ENCODE measurements at regions not wholly inside any gene's neighbourhood (a gene's known extent, or its start where the extent isn't known, plus 50 kb on each side); places are given as distances from the start of the nearest gene placed in this dataset.

GRCh38 chr14:76669770-76670169 lies 91.5 kb upstream of the VASH1 start:
- no peak for DNase-seq

- no peak for DNase-seq
Measured at GRCh38 chr14:76672123-76672522, 89.1 kb upstream of the VASH1 start.

- DNase-seq = no peak
Measured at GRCh38 chr14:76673261-76673660, 88.0 kb upstream of the VASH1 start.

GRCh38 chr14:76675046-76675445 lies 86.2 kb upstream of the VASH1 start:
- no peak for DNase-seq

GRCh38 chr14:76676539-76676938 lies 84.7 kb upstream of the VASH1 start:
- DNase-seq = no peak

- no peak for DNase-seq
Measured at GRCh38 chr14:76677534-76678145, 83.6 kb upstream of the VASH1 start.

GRCh38 chr14:76678244-76678800 lies 82.9 kb upstream of the VASH1 start:
- no peak for DNase-seq

GRCh38 chr14:76682367-76682766 lies 78.9 kb upstream of the VASH1 start:
- DNase-seq = no peak

- DNase-seq = no peak
Measured at GRCh38 chr14:76686646-76687045, 74.6 kb upstream of the VASH1 start.

GRCh38 chr14:76687611-76688382 lies 73.5 kb upstream of the VASH1 start:
- DNase-seq = no peak

- no peak for DNase-seq
Measured at GRCh38 chr14:76688383-76688671, 72.9 kb upstream of the VASH1 start.

- DNase-seq = no peak
Measured at GRCh38 chr14:76690502-76691105, 70.7 kb upstream of the VASH1 start.

GRCh38 chr14:76694106-76694505 lies 67.2 kb upstream of the VASH1 start:
- DNase-seq = no peak

GRCh38 chr14:76695263-76695920 lies 65.9 kb upstream of the VASH1 start:
- no peak for DNase-seq

GRCh38 chr14:76696361-76696760 lies 64.9 kb upstream of the VASH1 start:
- no peak for DNase-seq

GRCh38 chr14:76696791-76697190 lies 64.5 kb upstream of the VASH1 start:
- no peak for DNase-seq

- no peak for DNase-seq
Measured at GRCh38 chr14:76697246-76697905, 63.9 kb upstream of the VASH1 start.

GRCh38 chr14:76698191-76698590 lies 63.1 kb upstream of the VASH1 start:
- DNase-seq = no peak

GRCh38 chr14:76698631-76699030 lies 62.6 kb upstream of the VASH1 start:
- DNase-seq = no peak

GRCh38 chr14:76699209-76699938 lies 61.9 kb upstream of the VASH1 start:
- no peak for DNase-seq

- no peak for DNase-seq
Measured at GRCh38 chr14:76699939-76700590, 61.2 kb upstream of the VASH1 start.

- DNase-seq = no peak
Measured at GRCh38 chr14:76701436-76701835, 59.8 kb upstream of the VASH1 start.

All from NCI-H1930 (cell line).